HepG2 (cell line): ENCODE measurements at regions not wholly inside any gene's neighbourhood (a gene's known extent, or its start where the extent isn't known, plus 50 kb on each side); places are given as distances from the start of the nearest gene placed in this dataset.

Experiments
- ARID5B ChIP-seq: IDR thresholded peaks from 2 replicates; pipeline ENCODE4 v1.4.0; 2020; ENCODE audit warnings: mild to moderate bottlenecking, missing genetic modification reagents
- CREM ChIP-seq, 2 experiments: sonication (generic) in 1 of 2; formaldehyde crosslinking in 1 of 2; IDR thresholded peaks; 2 replicates each; pipeline versions ENCODE4 v1.4.0 to v1.6.1; 2016 to 2020; ENCODE audit warnings: antibody characterized with exemption in 1 of 2, mild to moderate bottlenecking in 1 of 2, missing genetic modification reagents in 1 of 2
- FOXP4 ChIP-seq: sonication (generic); formaldehyde crosslinking; IDR thresholded peaks from 2 replicates; pipeline ENCODE4 v1.4.0; 2020; ENCODE audit warnings: missing genetic modification reagents
- HOXA9 ChIP-seq: sonication (generic); formaldehyde crosslinking; IDR thresholded peaks from 2 replicates; pipeline ENCODE4 v1.8.1; 2022; ENCODE audit warnings: missing genetic modification reagents, mild to moderate bottlenecking, moderate library complexity, borderline replicate concordance
- ISL2 ChIP-seq: sonication (generic); formaldehyde crosslinking; IDR thresholded peaks from 2 replicates; pipeline ENCODE4 v1.5.0; 2020; ENCODE audit warnings: missing genetic modification reagents
- NONO ChIP-seq, 2 experiments: fragments of 450-650 bp in 1 of 2; sonication (generic) in 1 of 2; formaldehyde crosslinking in 1 of 2; IDR thresholded peaks in 1 of 2; conservative IDR thresholded peaks in 1 of 2; 2 replicates each; pipeline versions ENCODE4 v1.6.1 to v1.8.0; 2017 to 2022; ENCODE audit warnings: mild to moderate bottlenecking in 1 of 2, missing genetic modification reagents in 1 of 2, moderate library complexity in 1 of 2
- NR2C2 ChIP-seq: sonication (generic); formaldehyde crosslinking; IDR thresholded peaks from 2 replicates; pipeline ENCODE4 v1.4.0; 2020; ENCODE audit warnings: missing genetic modification reagents, mild to moderate bottlenecking, moderate library complexity, borderline replicate concordance
- NR2F6 ChIP-seq, 2 experiments: IDR thresholded peaks; 2 replicates each; pipeline ENCODE4 v1.6.1; 2016; ENCODE audit warnings: antibody characterized with exemption in 1 of 2, mild to moderate bottlenecking in 1 of 2
- RARA ChIP-seq: IDR thresholded peaks from 2 replicates; pipeline ENCODE4 v1.6.1; 2016; ENCODE audit warnings: missing genetic modification reagents, missing compliant biosample characterization
- YY1 ChIP-seq: IDR thresholded peaks from 2 replicates; pipeline ENCODE4 v1.6.1; 2011; ENCODE audit warnings: low read length, low read depth, moderate library complexity, mild to moderate bottlenecking; ENCODE audit not compliant: insufficient read depth, insufficient replicate concordance
- ZNF513 ChIP-seq: sonication (generic); formaldehyde crosslinking; conservative IDR thresholded peaks from 2 replicates; pipeline ENCODE4 v1.5.0; 2020; ENCODE audit warnings: missing genetic modification reagents
- TF ChIP-seq, protein P1 (sequence below): IDR thresholded peaks from 2 replicates; pipeline ENCODE4 v1.6.1; 2016; ENCODE audit warnings: low read depth, missing genetic modification reagents, missing compliant biosample characterization
- TF ChIP-seq, protein P2 (sequence below): sonication (generic); formaldehyde crosslinking; IDR thresholded peaks from 2 replicates; pipeline ENCODE4 v1.4.0; 2020; ENCODE audit warnings: missing genetic modification reagents, borderline replicate concordance

DNA sequence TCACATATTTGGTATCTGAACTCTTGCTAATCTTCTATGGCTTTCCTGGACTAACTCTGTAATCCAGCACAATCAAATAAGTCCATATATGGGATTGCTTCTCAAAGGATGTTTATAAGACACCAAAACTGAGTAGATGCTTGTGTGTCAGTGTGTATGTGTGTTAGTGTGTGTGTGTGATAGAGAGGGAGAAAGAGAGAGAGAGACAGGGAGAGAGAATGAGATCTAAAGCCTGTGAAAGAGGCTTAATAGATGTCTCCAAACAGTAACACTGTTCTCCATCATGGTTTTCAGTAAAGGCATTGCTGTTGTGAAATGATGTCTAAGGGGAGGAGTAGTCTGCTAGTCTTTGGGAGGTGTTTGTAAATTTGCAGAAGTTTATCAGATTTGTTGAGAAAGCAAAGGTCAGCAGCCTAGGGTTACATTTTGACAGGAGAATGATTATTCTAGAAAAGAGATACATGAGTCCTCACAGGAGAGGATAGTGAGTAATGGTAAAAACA, 73.9 kb upstream of the MLIP start (continued):
- TF ChIP-seq, protein P1, sequence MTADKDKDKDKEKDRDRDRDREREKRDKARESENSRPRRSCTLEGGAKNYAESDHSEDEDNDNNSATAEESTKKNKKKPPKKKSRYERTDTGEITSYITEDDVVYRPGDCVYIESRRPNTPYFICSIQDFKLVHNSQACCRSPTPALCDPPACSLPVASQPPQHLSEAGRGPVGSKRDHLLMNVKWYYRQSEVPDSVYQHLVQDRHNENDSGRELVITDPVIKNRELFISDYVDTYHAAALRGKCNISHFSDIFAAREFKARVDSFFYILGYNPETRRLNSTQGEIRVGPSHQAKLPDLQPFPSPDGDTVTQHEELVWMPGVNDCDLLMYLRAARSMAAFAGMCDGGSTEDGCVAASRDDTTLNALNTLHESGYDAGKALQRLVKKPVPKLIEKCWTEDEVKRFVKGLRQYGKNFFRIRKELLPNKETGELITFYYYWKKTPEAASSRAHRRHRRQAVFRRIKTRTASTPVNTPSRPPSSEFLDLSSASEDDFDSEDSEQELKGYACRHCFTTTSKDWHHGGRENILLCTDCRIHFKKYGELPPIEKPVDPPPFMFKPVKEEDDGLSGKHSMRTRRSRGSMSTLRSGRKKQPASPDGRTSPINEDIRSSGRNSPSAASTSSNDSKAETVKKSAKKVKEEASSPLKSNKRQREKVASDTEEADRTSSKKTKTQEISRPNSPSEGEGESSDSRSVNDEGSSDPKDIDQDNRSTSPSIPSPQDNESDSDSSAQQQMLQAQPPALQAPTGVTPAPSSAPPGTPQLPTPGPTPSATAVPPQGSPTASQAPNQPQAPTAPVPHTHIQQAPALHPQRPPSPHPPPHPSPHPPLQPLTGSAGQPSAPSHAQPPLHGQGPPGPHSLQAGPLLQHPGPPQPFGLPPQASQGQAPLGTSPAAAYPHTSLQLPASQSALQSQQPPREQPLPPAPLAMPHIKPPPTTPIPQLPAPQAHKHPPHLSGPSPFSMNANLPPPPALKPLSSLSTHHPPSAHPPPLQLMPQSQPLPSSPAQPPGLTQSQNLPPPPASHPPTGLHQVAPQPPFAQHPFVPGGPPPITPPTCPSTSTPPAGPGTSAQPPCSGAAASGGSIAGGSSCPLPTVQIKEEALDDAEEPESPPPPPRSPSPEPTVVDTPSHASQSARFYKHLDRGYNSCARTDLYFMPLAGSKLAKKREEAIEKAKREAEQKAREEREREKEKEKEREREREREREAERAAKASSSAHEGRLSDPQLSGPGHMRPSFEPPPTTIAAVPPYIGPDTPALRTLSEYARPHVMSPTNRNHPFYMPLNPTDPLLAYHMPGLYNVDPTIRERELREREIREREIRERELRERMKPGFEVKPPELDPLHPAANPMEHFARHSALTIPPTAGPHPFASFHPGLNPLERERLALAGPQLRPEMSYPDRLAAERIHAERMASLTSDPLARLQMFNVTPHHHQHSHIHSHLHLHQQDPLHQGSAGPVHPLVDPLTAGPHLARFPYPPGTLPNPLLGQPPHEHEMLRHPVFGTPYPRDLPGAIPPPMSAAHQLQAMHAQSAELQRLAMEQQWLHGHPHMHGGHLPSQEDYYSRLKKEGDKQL (CRISPR knock-in tag): peak; percentile 72; the same call in 1 of the 2 replicates
- TF ChIP-seq RARA (CRISPR knock-in tag): peak; percentile 25; the same call in 1 of the 2 replicates
- TF ChIP-seq FOXP4 (CRISPR knock-in tag): peak; percentile 84
- TF ChIP-seq NR2F6 (IDR thresholded peaks at IDR 0.05): peak; percentile 86
- peak; percentile 78 for TF ChIP-seq NR2F6 (CRISPR knock-in tag; IDR thresholded peaks at IDR 0.05)
- peak; percentile 22; the same call in 1 of the 2 replicates for TF ChIP-seq CREM (IDR thresholded peaks at IDR 0.05)
- no peak for TF ChIP-seq CREM (CRISPR knock-in tag; IDR thresholded peaks at IDR 0.05)
- TF ChIP-seq, protein P2, sequence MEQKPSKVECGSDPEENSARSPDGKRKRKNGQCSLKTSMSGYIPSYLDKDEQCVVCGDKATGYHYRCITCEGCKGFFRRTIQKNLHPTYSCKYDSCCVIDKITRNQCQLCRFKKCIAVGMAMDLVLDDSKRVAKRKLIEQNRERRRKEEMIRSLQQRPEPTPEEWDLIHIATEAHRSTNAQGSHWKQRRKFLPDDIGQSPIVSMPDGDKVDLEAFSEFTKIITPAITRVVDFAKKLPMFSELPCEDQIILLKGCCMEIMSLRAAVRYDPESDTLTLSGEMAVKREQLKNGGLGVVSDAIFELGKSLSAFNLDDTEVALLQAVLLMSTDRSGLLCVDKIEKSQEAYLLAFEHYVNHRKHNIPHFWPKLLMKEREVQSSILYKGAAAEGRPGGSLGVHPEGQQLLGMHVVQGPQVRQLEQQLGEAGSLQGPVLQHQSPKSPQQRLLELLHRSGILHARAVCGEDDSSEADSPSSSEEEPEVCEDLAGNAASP: 0 out of 2 replicates have a peak, but pooled peaks have one; percentile 41
- TF ChIP-seq YY1: no peak
- TF ChIP-seq NR2C2: peak; percentile 48; the same call in 1 of the 2 replicates
- TF ChIP-seq ARID5B (CRISPR knock-in tag): peak; percentile 53; the same call in 1 of the 2 replicates
- TF ChIP-seq ISL2 (CRISPR knock-in tag): peak; percentile 69; the same call in 1 of the 2 replicates
- no peak for TF ChIP-seq ZNF513
- no peak for TF ChIP-seq HOXA9 (CRISPR knock-in tag)
- no peak for TF ChIP-seq NONO (IDR thresholded peaks at IDR 0.05)
- TF ChIP-seq NONO (CRISPR knock-in tag; conservative IDR thresholded peaks at IDR 0.05): peak; percentile 70
